Upper lobe of left lung (tissue), 4 donors: ENCODE measurements at regions not wholly inside any gene's neighbourhood (a gene's known extent, or its start where the extent isn't known, plus 50 kb on each side); places are given as distances from the start of the nearest gene placed in this dataset.

Experiments used
- EP300 ChIP-seq, 4 donors: sonication (generic); formaldehyde crosslinking; IDR thresholded peaks; one replicate each; pipeline ENCODE4 v1.5.1; 2017; ENCODE audit warnings: antibody characterized with exemption in 4 of 4, control low read depth in 2 of 4
- POLR2A ChIP-seq, 4 donors: fragments of 450-650 bp; IDR thresholded peaks; one replicate each; pipeline ENCODE4 v1.5.1; 2016 to 2017; ENCODE audit warnings: antibody characterized with exemption in 4 of 4, mild to moderate bottlenecking in 2 of 4
- POLR2AphosphoS5 ChIP-seq, 2 donors: sonication (generic); formaldehyde crosslinking; IDR thresholded peaks; one replicate each; pipeline ENCODE4 v1.5.1; 2017; ENCODE audit warnings: antibody characterized with exemption in 2 of 2
- TF ChIP-seq, protein P1 (sequence below), 6 experiments: fragments of 450-650 bp in 4 of 6; fragments of 200-600 bp in 2 of 6; sonication (generic) in 2 of 6; IDR thresholded peaks; one replicate each; pipeline ENCODE4 v1.5.1; 2016 to 2019; ENCODE audit warnings: antibody characterized with exemption in 6 of 6

DNA sequence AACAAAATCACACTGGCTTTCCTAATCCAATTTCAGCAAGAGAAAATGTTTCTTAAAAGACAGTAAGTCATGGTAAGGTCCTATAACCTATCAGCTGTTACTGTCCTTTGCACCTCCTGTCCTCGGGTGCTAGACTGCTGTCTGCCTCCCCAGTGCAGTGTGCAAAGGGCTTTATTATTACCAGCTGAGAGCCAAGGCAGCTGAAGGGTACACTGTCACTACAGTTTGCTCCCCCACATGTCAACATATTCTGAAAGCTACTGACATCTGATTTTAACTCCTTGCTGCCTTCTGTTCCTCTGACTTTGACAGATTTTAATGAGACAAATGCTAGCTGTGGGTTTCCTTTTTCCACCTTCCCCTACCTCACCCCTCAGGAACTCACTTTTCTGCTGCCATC is 389.4 kb upstream of the SLC24A2 start:
- TF ChIP-seq EP300 (IDR thresholded peaks at IDR 0.05) (no peak), POLR2AphosphoS5 (IDR thresholded peaks at IDR 0.05) (no peak), POLR2A (IDR thresholded peaks at IDR 0.05) (no peak)
- TF ChIP-seq, protein P1, sequence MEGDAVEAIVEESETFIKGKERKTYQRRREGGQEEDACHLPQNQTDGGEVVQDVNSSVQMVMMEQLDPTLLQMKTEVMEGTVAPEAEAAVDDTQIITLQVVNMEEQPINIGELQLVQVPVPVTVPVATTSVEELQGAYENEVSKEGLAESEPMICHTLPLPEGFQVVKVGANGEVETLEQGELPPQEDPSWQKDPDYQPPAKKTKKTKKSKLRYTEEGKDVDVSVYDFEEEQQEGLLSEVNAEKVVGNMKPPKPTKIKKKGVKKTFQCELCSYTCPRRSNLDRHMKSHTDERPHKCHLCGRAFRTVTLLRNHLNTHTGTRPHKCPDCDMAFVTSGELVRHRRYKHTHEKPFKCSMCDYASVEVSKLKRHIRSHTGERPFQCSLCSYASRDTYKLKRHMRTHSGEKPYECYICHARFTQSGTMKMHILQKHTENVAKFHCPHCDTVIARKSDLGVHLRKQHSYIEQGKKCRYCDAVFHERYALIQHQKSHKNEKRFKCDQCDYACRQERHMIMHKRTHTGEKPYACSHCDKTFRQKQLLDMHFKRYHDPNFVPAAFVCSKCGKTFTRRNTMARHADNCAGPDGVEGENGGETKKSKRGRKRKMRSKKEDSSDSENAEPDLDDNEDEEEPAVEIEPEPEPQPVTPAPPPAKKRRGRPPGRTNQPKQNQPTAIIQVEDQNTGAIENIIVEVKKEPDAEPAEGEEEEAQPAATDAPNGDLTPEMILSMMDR (IDR thresholded peaks at IDR 0.05) = no peak
